Activated CD4-positive, alpha-beta memory T cell treated with anti-CD3 and anti-CD28 coated beads for 36 hours (primary cell): ENCODE measurements at regions not wholly inside any gene's neighbourhood (a gene's known extent, or its start where the extent isn't known, plus 50 kb on each side); places are given as distances from the start of the nearest gene placed in this dataset.

Source experiments
- CTCF ChIA-PET: fragments of 350-600 bp; sonication (Branson Sonifier 250); formaldehyde crosslinking; loops from one replicate; lab custom pipeline; 2021; ENCODE audit warnings: antibody characterized with exemption, inconsistent platforms; lab: Charles Lee
- POLR2A ChIA-PET: fragments of 350-600 bp; sonication (Branson Sonifier 250); formaldehyde crosslinking; loops from one replicate; lab custom pipeline; 2021; ENCODE audit warnings: antibody characterized with exemption; lab: Charles Lee
- DNase-seq: peaks from one replicate; pipeline ENCODE4 v3.0.0-alpha.2; 2020
- H3K27ac Mint-ChIP-seq: one replicate; pipeline ENCODE4 v1.8.0; 2021; ENCODE audit warnings: mixed read lengths
- H3K27me3 Mint-ChIP-seq: one replicate; pipeline ENCODE4 v1.8.0; 2021; ENCODE audit warnings: mixed read lengths
- H3K36me3 Mint-ChIP-seq: one replicate; pipeline ENCODE4 v1.8.0; 2021; ENCODE audit warnings: mixed read lengths
- H3K4me1 Mint-ChIP-seq: one replicate; pipeline ENCODE4 v1.8.0; 2021; ENCODE audit warnings: low read depth, mixed read lengths
- H3K4me3 Mint-ChIP-seq: one replicate; pipeline ENCODE4 v1.8.0; 2021; ENCODE audit warnings: mild to moderate bottlenecking, mixed read lengths
- H3K9me3 Mint-ChIP-seq: one replicate; pipeline ENCODE4 v1.8.0; 2021; ENCODE audit warnings: mixed read lengths
- intact Hi-C: fragments of 100-400 bp; cut with micrococcal nuclease; formaldehyde crosslinking; loops from one replicate; pipeline ENCODE4 v1.15.1; 2023

DNA sequence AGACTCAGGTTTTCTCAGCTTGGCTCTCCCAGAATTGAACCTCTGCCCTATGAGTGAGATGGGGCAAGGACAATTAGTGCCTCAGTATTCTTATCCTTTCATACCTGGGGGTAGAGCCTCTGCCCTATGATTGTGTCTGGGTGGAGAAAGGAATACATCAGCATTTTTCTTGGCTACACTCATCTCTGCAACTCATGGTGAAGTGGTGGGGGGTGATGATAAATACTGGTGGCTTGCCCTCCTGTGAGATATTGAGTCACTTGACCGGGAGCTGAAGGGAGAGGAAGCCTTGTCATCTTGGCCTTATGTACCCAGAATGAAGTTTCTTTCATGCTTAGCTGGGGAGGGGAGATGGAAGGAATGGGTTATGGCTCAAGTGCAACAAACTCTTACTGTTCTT is 71.3 kb upstream of the ENOX2 start:
- intact Hi-C loops: no loop called here
- ChIA-PET CTCF (interaction anchor here (1.1 to 2.0 kb wide), 2 partner anchors 19 to 659 kb away, joined by 3 to 5 read pairs; no protein-coding TSS in a partner anchor), POLR2A (no interaction called here)
- Mint-ChIP-seq H3K4me1 (no peaks in the 10 kb centered on the region), H3K4me3 (no peak overlapping the region), H3K27ac (no peak overlapping the region), H3K9me3 (no peaks in the 10 kb centered on the region), H3K36me3 (no peaks in the 10 kb centered on the region), H3K27me3 (no peaks in the 10 kb centered on the region)
- DNase-seq: no peak

DNA sequence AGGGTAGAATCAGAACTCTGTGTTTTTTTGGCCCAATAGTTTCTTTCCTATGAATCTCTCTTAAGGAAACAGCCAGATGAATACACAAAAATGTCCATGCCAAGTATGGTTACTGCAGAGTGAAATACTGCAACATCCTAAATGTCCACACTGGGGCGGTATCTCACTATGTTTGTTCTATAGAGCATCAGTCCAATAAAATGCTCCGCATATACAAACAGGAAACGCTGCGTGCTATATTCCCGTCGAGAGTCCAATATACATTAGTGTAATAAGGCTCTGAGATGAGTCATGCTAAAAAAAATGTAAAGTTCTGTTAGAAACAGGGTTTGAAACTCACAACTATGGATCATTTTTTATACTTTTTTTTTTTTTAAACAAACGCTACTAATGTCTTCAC is 72.9 kb upstream of the ENOX2 start:
- Mint-ChIP-seq H3K27ac (no peak overlapping the region), H3K27me3 (no peaks in the 10 kb centered on the region), H3K4me1 (no peaks in the 10 kb centered on the region), H3K9me3 (no peaks in the 10 kb centered on the region), H3K4me3 (no peak overlapping the region), H3K36me3 (no peaks in the 10 kb centered on the region)
- ChIA-PET CTCF (interaction anchor here (1.0 kb wide), 2 partner anchors 657 to 701 kb away, joined by 3 to 4 read pairs; no protein-coding TSS in a partner anchor), POLR2A (no interaction called here)
- intact Hi-C loops: loop anchor here (1.0 to 5.0 kb wide), 3 partner anchors 657 to 836 kb away; no protein-coding TSS in a partner anchor
- peak; percentile 27 for DNase-seq

DNA sequence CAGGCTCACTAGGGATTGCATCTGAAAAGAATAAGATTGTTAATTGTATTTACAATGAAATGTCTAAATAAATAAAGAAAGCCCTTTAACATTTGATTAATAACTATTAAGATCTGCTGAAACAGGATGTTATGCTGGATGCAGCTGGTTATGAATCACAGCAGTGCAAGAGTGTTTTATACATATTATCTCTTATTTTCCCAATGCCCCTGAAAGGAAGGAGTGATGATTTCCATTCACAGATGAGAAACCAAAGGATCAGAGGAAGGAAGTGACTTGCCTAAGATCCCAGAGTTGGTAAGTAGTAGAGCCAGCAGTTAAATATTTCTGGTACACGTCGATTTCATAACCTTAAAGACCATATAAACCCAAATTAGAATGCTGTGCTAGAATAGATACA is 76.3 kb upstream of the ARHGAP36 start:
- Mint-ChIP-seq H3K4me1 (no peaks in the 10 kb centered on the region), H3K27ac (no peak overlapping the region), H3K36me3 (no peaks in the 10 kb centered on the region), H3K9me3 (no peaks in the 10 kb centered on the region), H3K4me3 (no peak overlapping the region), H3K27me3 (no peaks in the 10 kb centered on the region)
- CTCF ChIA-PET: no interaction called here
- no peak for DNase-seq
- intact Hi-C loops: no loop called here
- POLR2A ChIA-PET: no interaction called here

DNA sequence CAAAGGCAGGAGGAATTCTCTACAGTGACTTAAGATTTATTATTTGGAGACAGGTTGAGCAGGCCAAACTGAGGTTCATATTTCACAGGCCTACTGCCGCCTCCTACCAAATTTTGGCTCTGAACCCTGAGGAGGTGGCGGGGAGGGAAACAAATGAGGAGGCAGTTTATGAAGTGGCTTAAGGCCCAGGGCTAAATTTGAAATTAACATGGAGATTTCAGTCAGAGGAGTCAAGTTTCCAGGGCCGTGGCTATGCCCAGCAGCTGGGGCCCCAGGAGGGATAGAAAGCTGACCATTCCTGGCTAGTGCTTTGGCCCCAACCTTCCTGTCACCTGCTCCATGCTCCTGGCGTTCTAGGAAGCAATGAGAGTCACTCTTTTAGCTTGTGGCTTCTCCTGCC is 73.4 kb upstream of the ARHGAP36 start:
- POLR2A ChIA-PET: no interaction called here
- H3K9me3 Mint-ChIP-seq: no peaks in the 10 kb centered on the region
- no peak overlapping the region for H3K27ac Mint-ChIP-seq
- H3K4me3 Mint-ChIP-seq: no peak overlapping the region
- CTCF ChIA-PET: interaction anchor here (1.0 kb wide), 1 partner anchor 9 kb away, joined by 3 read pairs; no protein-coding TSS in a partner anchor
- H3K36me3 Mint-ChIP-seq: no peaks in the 10 kb centered on the region
- no peaks in the 10 kb centered on the region for H3K4me1 Mint-ChIP-seq
- DNase-seq: no peak
- intact Hi-C loops: no loop called here
- H3K27me3 Mint-ChIP-seq: no peaks in the 10 kb centered on the region

DNA sequence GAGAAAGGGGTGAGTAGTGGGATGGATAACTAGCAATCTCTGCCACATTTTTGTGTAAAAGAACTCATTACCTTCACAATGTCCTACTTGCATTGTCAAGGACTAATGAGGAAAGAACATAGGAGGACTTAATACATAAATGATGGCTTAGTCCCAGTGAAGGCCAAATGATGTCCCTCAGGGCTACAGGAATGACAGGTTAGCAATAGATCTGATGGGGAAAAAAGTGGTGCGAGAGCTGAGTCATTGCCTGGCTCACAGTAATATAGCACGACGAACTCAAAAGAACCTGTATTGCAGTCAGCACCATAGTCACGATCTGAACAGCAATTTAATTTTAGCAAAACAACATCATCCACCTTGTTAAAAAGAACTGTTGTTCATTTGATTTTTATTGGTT is 70.9 kb upstream of the ARHGAP36 start:
- CTCF ChIA-PET: interaction anchor here (0.6 kb wide), 1 partner anchor 12 kb away, joined by 3 read pairs; no protein-coding TSS in a partner anchor
- POLR2A ChIA-PET: no interaction called here
- DNase-seq: no peak
- Mint-ChIP-seq H3K27ac (no peak overlapping the region), H3K27me3 (no peaks in the 10 kb centered on the region), H3K36me3 (no peaks in the 10 kb centered on the region), H3K9me3 (no peaks in the 10 kb centered on the region), H3K4me3 (no peak overlapping the region), H3K4me1 (no peaks in the 10 kb centered on the region)
- intact Hi-C loops: no loop called here

DNA sequence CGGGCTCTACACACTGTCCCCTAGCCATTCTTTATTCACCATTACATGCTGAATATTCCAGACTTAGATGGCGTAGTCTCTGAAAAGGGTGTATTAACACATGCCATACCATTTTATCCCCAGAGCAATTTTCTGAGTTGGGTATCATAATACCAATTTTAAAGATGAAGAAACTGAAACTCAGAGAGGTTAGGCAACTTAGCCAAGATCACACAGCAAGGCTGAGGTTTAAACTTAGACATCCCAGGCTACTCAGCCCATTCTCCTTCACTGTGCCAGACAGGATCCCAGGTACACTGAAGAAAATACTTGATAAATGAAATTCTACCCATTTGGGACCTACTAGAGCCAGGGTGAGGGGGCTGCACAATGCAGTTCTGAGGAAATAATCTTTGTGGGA is 67.4 kb upstream of the ARHGAP36 start:
- no peak for DNase-seq
- Mint-ChIP-seq H3K27ac (no peak overlapping the region), H3K36me3 (no peaks in the 10 kb centered on the region), H3K9me3 (no peaks in the 10 kb centered on the region), H3K4me3 (no peak overlapping the region), H3K27me3 (no peaks in the 10 kb centered on the region), H3K4me1 (no peaks in the 10 kb centered on the region)
- POLR2A ChIA-PET: no interaction called here
- intact Hi-C loops: loop anchor here (5.0 kb wide), 1 partner anchor 687 kb away; no protein-coding TSS in a partner anchor
- CTCF ChIA-PET: no interaction called here

DNA sequence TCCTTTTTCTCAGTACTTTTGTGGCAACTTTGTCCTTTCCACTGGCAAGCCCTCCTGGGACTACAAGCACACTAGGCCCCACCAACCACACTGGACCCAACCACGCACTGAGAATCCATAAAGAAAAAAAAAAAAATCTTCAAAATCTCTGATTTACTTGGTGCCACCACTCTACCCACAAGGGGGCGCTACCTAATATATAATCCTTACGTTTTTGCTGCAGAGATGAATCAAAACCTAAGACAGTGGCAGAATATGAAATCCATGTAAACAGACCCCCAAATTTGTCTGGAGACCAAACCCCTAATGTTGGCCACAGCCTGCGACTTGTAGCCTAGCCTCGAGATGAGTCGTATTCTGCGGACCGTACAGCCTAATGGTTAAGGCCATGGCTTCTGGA is 63.5 kb upstream of the ARHGAP36 start:
- no peaks in the 10 kb centered on the region for H3K9me3 Mint-ChIP-seq
- POLR2A ChIA-PET: no interaction called here
- intact Hi-C loops: loop anchor here (1.0 to 5.0 kb wide), 2 partner anchors 639 to 683 kb away; no protein-coding TSS in a partner anchor

DNA sequence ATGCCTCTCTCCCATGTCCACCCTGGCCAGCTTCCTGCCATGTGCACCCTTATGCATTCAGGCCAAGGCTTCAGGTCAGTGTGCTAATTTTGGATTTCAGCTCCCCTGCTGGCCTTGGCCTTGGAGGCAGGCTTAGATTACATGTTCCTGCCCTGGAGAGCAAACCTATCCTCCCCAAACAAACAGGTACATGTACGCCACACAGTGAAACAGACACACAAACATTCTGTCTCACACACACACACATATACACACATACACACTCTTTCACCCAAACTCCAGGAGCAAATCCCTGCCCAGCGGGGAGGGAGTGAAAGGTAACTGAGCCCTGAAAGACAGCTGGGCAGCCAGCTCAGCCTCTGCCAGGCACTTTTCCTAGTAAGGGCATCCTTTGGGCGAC is 62.7 kb upstream of the ARHGAP36 start:
- DNase-seq: no peak
- no peaks in the 10 kb centered on the region for H3K4me1 Mint-ChIP-seq
- no peaks in the 10 kb centered on the region for H3K27me3 Mint-ChIP-seq
- H3K36me3 Mint-ChIP-seq: no peaks in the 10 kb centered on the region
- no peak overlapping the region for H3K27ac Mint-ChIP-seq
- H3K9me3 Mint-ChIP-seq: no peaks in the 10 kb centered on the region
- CTCF ChIA-PET: interaction anchor here (0.7 to 1.0 kb wide), 2 partner anchors 43 to 511 kb away, joined by 3 to 4 read pairs; no protein-coding TSS in a partner anchor
- no peak overlapping the region for H3K4me3 Mint-ChIP-seq
- POLR2A ChIA-PET: no interaction called here
- intact Hi-C loops: no loop called here

More for the DNA sequence above, 63.5 kb upstream of the ARHGAP36 start:
- Mint-ChIP-seq H3K4me3 (no peak overlapping the region), H3K36me3 (no peaks in the 10 kb centered on the region), H3K27ac (no peak overlapping the region), H3K27me3 (no peaks in the 10 kb centered on the region), H3K4me1 (no peaks in the 10 kb centered on the region)
- DNase-seq: peak; percentile 13
- CTCF ChIA-PET: interaction anchor here (0.7 to 1.7 kb wide), 9 partner anchors 10 to 683 kb away, joined by 3 to 5 read pairs (median 3); no protein-coding TSS in a partner anchor

DNA sequence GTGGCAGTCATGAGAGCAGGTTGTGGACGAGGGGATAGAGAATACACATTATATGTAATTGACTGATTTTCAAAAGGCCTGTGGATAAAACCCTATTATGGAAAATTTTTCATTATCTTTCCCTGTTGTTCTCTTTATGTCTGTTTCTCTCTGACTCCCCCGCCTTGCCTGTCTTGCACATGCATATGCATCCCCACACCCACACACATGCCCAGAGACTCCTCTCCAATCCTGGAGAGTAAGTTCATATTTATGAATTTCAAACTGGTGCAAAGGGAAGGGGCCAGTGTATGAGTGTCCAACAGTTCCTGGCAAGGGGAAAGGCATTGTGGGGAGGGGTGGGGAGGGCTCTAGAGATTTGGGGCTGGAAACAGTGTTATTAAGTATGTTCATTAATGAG is 60.8 kb upstream of the ARHGAP36 start:
- CTCF ChIA-PET: interaction anchor here (0.9 kb wide), 1 partner anchor 679 kb away, joined by 3 read pairs; no protein-coding TSS in a partner anchor
- H3K27me3 Mint-ChIP-seq: no peaks in the 10 kb centered on the region
- intact Hi-C loops: no loop called here
- H3K4me1 Mint-ChIP-seq: no peaks in the 10 kb centered on the region
- no peaks in the 10 kb centered on the region for H3K9me3 Mint-ChIP-seq
- POLR2A ChIA-PET: no interaction called here
- no peaks in the 10 kb centered on the region for H3K36me3 Mint-ChIP-seq
- no peak for DNase-seq
- no peak overlapping the region for H3K27ac Mint-ChIP-seq
- H3K4me3 Mint-ChIP-seq: no peak overlapping the region

DNA sequence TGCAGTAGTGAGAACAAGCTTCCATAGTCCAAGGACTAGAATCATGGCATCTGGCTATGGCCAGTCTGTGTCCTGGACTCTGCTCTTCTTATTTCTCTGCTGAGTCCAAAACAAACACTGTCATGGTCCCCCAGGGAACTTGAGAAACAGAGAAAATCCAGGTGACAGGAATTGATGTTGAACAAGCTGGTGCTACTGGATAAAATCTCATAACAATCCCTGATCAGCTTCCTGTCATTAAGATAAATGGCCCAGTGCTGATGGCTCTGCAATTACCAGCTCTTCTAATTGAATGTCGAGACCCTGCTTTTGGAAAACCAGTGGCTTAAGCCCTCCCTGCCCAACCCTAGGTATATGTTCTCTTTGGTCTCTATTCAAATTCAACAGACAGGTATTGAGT is 58.8 kb upstream of the ARHGAP36 start:
- Mint-ChIP-seq H3K4me1 (no peaks in the 10 kb centered on the region), H3K27ac (no peak overlapping the region), H3K4me3 (no peak overlapping the region), H3K36me3 (no peaks in the 10 kb centered on the region), H3K9me3 (no peaks in the 10 kb centered on the region), H3K27me3 (no peaks in the 10 kb centered on the region)
- intact Hi-C loops: no loop called here
- no peak for DNase-seq
- CTCF ChIA-PET: no interaction called here
- POLR2A ChIA-PET: no interaction called here
